ENCODE measurements at regions not wholly inside any gene's neighbourhood (a gene's known extent, or its start where the extent isn't known, plus 50 kb on each side); places are given as distances from the start of the nearest gene placed in this dataset.
"Not testable (repeated sequence)": the region's sequence is repeated elsewhere in the genome, so short reads cannot be mapped to it uniquely, and the experiment has no call there.

- TF ChIP-seq, protein P1, sequence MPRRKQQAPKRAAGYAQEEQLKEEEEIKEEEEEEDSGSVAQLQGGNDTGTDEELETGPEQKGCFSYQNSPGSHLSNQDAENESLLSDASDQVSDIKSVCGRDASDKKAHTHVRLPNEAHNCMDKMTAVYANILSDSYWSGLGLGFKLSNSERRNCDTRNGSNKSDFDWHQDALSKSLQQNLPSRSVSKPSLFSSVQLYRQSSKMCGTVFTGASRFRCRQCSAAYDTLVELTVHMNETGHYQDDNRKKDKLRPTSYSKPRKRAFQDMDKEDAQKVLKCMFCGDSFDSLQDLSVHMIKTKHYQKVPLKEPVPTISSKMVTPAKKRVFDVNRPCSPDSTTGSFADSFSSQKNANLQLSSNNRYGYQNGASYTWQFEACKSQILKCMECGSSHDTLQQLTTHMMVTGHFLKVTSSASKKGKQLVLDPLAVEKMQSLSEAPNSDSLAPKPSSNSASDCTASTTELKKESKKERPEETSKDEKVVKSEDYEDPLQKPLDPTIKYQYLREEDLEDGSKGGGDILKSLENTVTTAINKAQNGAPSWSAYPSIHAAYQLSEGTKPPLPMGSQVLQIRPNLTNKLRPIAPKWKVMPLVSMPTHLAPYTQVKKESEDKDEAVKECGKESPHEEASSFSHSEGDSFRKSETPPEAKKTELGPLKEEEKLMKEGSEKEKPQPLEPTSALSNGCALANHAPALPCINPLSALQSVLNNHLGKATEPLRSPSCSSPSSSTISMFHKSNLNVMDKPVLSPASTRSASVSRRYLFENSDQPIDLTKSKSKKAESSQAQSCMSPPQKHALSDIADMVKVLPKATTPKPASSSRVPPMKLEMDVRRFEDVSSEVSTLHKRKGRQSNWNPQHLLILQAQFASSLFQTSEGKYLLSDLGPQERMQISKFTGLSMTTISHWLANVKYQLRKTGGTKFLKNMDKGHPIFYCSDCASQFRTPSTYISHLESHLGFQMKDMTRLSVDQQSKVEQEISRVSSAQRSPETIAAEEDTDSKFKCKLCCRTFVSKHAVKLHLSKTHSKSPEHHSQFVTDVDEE (CRISPR knock-in tag; IDR thresholded peaks at IDR 0.05): no peak
- TF ChIP-seq TCF4 (CRISPR knock-in tag; IDR thresholded peaks at IDR 0.05; ENCODE audit: borderline replicate concordance) (no peak), CSRNP3 (CRISPR knock-in tag; IDR thresholded peaks at IDR 0.05) (no peak), ZFP30 (CRISPR knock-in tag; IDR thresholded peaks at IDR 0.05) (no peak), ZC3H10 (CRISPR knock-in tag; IDR thresholded peaks at IDR 0.05) (no peak), RARB (CRISPR knock-in tag; IDR thresholded peaks at IDR 0.05) (no peak), ARNTL (CRISPR knock-in tag; IDR thresholded peaks at IDR 0.05; ENCODE audit: borderline replicate concordance, low read depth) (no peak), ESRRG (CRISPR knock-in tag; IDR thresholded peaks at IDR 0.05) (no peak)
These were observed 271.6 kb downstream of the EIPR1 start (continued) for GRCh38 chr2:3105814-3106569.

DNA sequence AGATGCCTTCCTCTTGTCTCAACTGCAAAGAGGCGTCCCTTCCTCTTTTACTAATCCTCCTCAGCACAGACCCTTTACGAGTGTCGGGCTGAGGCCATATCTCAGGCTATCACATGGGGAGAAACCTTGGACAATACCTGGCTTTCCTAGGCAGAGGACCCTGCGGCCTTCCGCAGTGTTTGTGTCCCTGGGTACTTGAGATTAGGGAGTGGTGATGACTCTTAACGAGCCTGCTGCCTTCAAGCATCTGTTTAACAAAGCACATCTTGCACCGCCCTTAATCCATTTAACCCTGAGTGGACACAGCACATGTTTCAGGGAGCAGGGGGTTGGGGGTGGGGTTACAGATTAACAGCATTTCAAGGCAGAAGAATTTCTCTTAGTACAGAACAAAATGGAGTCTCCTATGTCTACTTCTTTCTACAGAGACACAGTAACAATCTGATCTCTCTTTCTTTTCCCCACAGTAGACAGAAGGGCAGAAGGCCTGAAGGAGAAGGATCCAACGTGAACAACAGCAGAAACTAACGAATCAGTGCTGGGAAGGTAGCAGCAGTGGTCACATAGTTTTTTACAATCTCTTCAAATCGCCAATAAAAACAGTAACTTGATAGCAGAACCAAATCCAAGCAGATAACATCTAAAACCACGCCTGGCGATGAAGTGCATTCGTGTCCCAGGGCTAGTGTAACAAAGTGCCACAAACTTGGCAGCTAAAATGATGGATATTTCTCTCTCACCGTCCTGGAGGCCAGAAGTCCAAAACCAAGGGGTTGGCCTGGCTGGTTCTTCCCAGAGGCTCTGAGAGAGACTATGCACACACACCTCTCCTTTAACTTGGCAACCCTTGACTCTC is 272.4 kb downstream of the EIPR1 start:
- TF ChIP-seq ARNTL (CRISPR knock-in tag; IDR thresholded peaks at IDR 0.05; ENCODE audit: borderline replicate concordance, low read depth) (peak; percentile 76; the same call in 1 of the 2 replicates), CSDC2 (CRISPR knock-in tag; IDR thresholded peaks at IDR 0.05) (0 out of 2 replicates have a peak, but pooled peaks have one; percentile 17), PPARA (CRISPR knock-in tag; IDR thresholded peaks at IDR 0.05; ENCODE audit: borderline replicate concordance) (peak; percentile 96), BACH2 (CRISPR knock-in tag; IDR thresholded peaks at IDR 0.05; ENCODE audit: borderline replicate concordance) (peak; percentile 98), ZNF565 (CRISPR knock-in tag; conservative IDR thresholded peaks at IDR 0.05; ENCODE audit: low read depth) (peak; percentile 86; the same call in 1 of the 2 replicates), ZFP3 (CRISPR knock-in tag; IDR thresholded peaks at IDR 0.05) (0 out of 2 replicates have a peak, but pooled peaks have one; percentile 72), ZNF8 (CRISPR knock-in tag; IDR thresholded peaks at IDR 0.05) (peak; percentile 71; the same call in 1 of the 2 replicates), GLIS3 (CRISPR knock-in tag; IDR thresholded peaks at IDR 0.05) (peak; percentile 41; the same call in 1 of the 2 replicates), ZNF70 (CRISPR knock-in tag; IDR thresholded peaks at IDR 0.05) (peak; percentile 68), TCF4 (CRISPR knock-in tag; IDR thresholded peaks at IDR 0.05; ENCODE audit: borderline replicate concordance) (peak; percentile 78), SNAI2 (CRISPR knock-in tag; IDR thresholded peaks at IDR 0.05) (peak; percentile 85; the same call in 1 of the 2 replicates)
- TF ChIP-seq, protein P1 (CRISPR knock-in tag; IDR thresholded peaks at IDR 0.05): peak; percentile 96
- not testable (repeated sequence) for ATAC-seq

- no peak for ATAC-seq
- TF ChIP-seq, protein P1 (CRISPR knock-in tag; IDR thresholded peaks at IDR 0.05): no peak
- no peak for TF ChIP-seq BACH2 (CRISPR knock-in tag; IDR thresholded peaks at IDR 0.05; ENCODE audit: borderline replicate concordance)
- TF ChIP-seq ZFP30 (CRISPR knock-in tag; IDR thresholded peaks at IDR 0.05): no peak
- TF ChIP-seq ESRRG (CRISPR knock-in tag; IDR thresholded peaks at IDR 0.05): no peak
- no peak for TF ChIP-seq ZFP3 (CRISPR knock-in tag; IDR thresholded peaks at IDR 0.05)
- no peak for TF ChIP-seq OSR1 (CRISPR knock-in tag; IDR thresholded peaks at IDR 0.05)
- no peak for TF ChIP-seq ZNF565 (CRISPR knock-in tag; conservative IDR thresholded peaks at IDR 0.05; ENCODE audit: low read depth)
- no peak for TF ChIP-seq GLIS3 (CRISPR knock-in tag; IDR thresholded peaks at IDR 0.05)
- no peak for TF ChIP-seq TCF4 (CRISPR knock-in tag; IDR thresholded peaks at IDR 0.05; ENCODE audit: borderline replicate concordance)
- TF ChIP-seq SNAI2 (CRISPR knock-in tag; IDR thresholded peaks at IDR 0.05): no peak
- TF ChIP-seq, protein P2, sequence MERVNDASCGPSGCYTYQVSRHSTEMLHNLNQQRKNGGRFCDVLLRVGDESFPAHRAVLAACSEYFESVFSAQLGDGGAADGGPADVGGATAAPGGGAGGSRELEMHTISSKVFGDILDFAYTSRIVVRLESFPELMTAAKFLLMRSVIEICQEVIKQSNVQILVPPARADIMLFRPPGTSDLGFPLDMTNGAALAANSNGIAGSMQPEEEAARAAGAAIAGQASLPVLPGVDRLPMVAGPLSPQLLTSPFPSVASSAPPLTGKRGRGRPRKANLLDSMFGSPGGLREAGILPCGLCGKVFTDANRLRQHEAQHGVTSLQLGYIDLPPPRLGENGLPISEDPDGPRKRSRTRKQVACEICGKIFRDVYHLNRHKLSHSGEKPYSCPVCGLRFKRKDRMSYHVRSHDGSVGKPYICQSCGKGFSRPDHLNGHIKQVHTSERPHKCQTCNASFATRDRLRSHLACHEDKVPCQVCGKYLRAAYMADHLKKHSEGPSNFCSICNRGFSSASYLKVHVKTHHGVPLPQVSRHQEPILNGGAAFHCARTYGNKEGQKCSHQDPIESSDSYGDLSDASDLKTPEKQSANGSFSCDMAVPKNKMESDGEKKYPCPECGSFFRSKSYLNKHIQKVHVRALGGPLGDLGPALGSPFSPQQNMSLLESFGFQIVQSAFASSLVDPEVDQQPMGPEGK (CRISPR knock-in tag; IDR thresholded peaks at IDR 0.05; ENCODE audit: borderline replicate concordance): no peak
- no peak for TF ChIP-seq ZNF70 (CRISPR knock-in tag; IDR thresholded peaks at IDR 0.05)
- no peak for TF ChIP-seq CSDC2 (CRISPR knock-in tag; IDR thresholded peaks at IDR 0.05)
- TF ChIP-seq, protein P3, sequence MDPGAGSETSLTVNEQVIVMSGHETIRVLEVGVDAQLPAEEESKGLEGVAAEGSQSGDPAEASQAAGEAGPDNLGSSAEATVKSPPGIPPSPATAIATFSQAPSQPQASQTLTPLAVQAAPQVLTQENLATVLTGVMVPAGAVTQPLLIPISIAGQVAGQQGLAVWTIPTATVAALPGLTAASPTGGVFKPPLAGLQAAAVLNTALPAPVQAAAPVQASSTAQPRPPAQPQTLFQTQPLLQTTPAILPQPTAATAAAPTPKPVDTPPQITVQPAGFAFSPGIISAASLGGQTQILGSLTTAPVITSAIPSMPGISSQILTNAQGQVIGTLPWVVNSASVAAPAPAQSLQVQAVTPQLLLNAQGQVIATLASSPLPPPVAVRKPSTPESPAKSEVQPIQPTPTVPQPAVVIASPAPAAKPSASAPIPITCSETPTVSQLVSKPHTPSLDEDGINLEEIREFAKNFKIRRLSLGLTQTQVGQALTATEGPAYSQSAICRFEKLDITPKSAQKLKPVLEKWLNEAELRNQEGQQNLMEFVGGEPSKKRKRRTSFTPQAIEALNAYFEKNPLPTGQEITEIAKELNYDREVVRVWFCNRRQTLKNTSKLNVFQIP (CRISPR knock-in tag; IDR thresholded peaks at IDR 0.05; ENCODE audit: borderline replicate concordance, low read depth): no peak
These were observed 273.4 kb downstream of the EIPR1 start for GRCh38 chr2:3104261-3104660.

Measured in SK-N-SH treated with all-trans-retinoic acid at 6 μM for 48 hours (cell line).